ENCODE measurements at regions not wholly inside any gene's neighbourhood (a gene's known extent, or its start where the extent isn't known, plus 50 kb on each side); places are given as distances from the start of the nearest gene placed in this dataset.

DNA sequence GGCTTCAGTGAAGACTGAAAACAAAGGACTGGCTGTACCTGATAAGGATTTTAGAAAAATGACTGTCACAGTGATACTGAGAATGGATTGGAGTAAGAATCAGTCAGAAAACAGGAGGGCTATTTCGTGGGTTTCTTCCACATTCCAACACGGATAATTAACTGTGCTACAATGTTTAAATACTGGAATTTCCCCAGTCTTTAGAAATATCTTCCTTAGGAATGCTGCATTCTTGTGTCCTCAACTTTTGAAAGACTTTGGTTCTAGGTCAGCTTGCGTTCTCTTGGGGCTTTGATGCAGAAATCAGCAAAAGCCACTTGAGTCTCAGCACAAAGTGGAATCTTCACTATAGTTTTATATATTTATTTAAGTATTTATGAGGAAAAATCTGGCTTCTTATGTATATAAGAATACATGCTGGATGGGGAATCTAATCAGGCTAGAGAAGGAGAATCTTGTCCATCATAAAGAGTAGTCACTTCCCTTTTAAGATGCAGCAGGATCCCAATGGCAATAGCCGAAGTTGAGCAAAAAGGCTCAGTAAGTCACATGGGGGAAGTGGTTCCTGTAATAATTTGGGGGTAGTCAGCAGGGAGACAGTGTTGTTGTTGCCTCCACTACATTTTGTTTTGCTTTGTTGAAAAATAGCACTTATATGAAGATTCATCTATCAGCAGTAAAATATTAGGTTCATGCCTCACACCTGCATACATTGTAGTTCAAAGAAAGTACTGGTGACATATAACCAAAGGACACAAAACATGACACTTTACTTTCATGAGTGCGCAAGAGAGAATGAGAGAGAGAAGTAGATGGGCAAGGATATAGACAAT is 86.0 kb downstream of the CH25H start:
- ChIA-PET POLR2A (no interaction called here), CTCF (no interaction called here)
- TF ChIP-seq, protein P1, sequence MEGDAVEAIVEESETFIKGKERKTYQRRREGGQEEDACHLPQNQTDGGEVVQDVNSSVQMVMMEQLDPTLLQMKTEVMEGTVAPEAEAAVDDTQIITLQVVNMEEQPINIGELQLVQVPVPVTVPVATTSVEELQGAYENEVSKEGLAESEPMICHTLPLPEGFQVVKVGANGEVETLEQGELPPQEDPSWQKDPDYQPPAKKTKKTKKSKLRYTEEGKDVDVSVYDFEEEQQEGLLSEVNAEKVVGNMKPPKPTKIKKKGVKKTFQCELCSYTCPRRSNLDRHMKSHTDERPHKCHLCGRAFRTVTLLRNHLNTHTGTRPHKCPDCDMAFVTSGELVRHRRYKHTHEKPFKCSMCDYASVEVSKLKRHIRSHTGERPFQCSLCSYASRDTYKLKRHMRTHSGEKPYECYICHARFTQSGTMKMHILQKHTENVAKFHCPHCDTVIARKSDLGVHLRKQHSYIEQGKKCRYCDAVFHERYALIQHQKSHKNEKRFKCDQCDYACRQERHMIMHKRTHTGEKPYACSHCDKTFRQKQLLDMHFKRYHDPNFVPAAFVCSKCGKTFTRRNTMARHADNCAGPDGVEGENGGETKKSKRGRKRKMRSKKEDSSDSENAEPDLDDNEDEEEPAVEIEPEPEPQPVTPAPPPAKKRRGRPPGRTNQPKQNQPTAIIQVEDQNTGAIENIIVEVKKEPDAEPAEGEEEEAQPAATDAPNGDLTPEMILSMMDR (IDR thresholded peaks at IDR 0.05; ENCODE audit: insufficient read depth, low read length, missing control alignments) = no peak
- DNase-seq (ENCODE audit: low read depth, low spot score) = no peak
- H3K4me3 ChIP-seq (ENCODE audit: low read depth, low read length) = no peak overlapping the region

DNA sequence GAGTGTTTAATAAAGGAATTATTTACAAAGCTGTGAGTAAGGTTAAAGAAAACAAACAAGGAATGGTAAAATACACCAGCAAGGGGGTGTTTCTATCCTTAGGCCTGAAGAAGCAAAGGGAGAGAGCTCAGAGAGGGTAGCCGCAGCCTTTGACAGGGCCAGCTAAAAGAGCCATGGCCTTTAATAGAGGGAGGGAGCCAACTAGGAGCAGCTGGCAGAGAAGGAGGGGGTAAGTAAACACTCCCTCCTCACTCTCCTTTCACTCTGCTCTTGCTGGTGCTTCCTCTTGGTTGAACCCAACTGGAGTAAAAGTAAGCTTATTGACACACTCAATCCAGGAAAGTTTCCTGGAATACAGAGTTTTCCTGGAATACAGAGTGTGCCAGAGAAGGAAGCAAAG is 87.5 kb downstream of the CH25H start:
- CTCF ChIA-PET = interaction anchor here (1.4 kb wide), 1 partner anchor 90 kb away, joined by 4 read pairs; no protein-coding TSS in a partner anchor
- TF ChIP-seq, protein P1 (IDR thresholded peaks at IDR 0.05; ENCODE audit: insufficient read depth, low read length, missing control alignments) = no peak
- POLR2A ChIA-PET = no interaction called here
- no peak overlapping the region for H3K4me3 ChIP-seq (ENCODE audit: low read depth, low read length)
- no peak for DNase-seq (ENCODE audit: low read depth, low spot score)

DNA sequence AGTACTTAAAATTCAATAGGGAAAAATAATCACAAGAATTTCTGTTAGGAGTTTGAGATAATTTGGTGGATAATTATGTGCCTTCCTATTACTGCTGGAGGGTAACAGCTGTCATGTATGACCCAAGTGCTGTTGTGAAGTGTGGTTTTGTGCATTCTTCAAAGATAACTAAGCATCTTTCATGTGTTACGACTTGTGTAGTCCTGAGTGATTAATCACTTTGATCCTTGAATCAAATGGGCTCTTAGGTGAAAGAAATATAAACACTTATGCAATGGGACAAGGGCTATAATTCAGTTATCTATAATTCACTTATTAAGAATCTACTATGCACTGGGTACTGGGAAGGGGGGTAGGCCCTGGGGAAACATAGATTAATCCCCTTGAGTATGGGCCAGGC is 89.0 kb downstream of the CH25H start:
- CTCF ChIA-PET = interaction anchor here (1.0 kb wide), 1 partner anchor 9 kb away, joined by 3 read pairs; no protein-coding TSS in a partner anchor

DNA sequence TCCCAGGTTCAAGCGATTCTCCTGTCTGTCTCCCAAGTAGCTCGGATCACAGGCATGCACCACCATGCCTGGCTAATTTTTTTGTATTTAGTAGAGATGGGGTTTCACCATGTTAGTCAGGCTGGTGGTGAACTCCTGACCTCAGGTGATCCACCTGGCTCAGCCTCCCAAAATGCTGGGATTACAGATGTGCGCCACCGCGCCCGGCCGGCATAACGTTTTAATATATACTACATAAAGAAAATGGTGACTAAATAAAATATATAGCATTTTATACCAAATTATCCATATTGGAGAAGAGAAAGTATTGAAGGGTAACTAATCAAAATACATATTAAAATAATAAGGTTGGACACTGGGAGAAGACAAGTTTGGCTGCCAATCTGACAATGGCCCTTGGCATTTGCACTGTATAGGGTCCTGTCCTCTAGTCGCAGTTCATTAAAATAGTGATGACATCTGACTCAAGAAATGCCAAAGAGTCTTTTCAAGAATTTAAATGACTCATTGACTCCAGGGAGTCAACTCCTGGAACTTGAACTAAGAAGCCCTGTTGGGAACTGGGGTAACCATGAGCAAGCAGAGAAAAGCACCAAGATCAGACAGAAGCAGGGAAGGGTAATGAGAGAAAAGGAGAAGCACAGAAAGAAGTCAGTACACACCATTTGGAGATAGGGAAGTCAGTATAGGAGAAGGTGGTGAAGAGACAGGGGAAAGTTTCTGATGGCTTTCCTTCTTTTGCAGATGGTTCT is 91.1 kb downstream of the CH25H start:
- DNase-seq (ENCODE audit: low read depth, low spot score) = no peak
- TF ChIP-seq, protein P1 (IDR thresholded peaks at IDR 0.05; ENCODE audit: insufficient read depth, low read length, missing control alignments) = no peak
- ChIA-PET POLR2A (no interaction called here), CTCF (no interaction called here)
- H3K4me3 ChIP-seq (ENCODE audit: low read depth, low read length) = no peak overlapping the region

More for the DNA sequence above, 89.0 kb downstream of the CH25H start:
- POLR2A ChIA-PET = no interaction called here
- peak; percentile 56 for DNase-seq (ENCODE audit: low read depth, low spot score)
- no peak overlapping the region for H3K4me3 ChIP-seq (ENCODE audit: low read depth, low read length)
- TF ChIP-seq, protein P1 (IDR thresholded peaks at IDR 0.05; ENCODE audit: insufficient read depth, low read length, missing control alignments) = no peak

DNA sequence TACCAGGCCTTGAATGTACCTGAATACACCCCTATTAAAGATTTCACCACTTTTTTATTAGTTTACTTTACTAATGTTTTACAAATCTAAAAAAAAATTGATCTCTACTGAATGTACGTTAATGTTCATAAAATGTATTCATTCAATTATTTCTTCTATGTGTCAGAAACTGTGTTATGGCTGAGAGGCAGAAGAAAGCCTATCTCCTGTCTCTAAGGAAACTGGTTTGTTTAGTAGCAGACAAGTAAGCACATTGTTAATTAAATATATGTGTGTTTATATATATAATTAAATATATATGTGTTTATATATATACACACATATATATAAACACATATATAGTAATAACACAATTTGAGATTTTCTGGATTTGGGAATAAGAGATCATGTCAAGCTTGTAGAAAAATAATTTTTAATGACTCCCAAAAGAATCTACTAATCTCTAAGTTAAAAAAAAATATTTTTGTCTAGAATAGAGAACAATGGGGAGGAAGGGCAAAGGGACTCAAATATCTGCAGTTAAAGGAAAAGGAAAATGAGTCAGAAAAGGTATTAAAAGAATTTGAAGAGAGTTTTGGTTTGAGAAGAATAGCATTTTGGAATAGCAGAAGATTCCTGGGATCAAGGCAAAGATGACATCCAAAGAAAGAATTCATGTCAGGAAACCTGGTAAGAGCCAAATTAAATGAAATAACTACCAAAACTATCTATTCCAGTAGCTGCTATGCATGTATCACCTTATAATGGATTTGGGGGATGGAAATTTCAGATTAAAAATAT is 92.1 kb downstream of the CH25H start:
- no peak for DNase-seq (ENCODE audit: low read depth, low spot score)
- no peak overlapping the region for H3K4me3 ChIP-seq (ENCODE audit: low read depth, low read length)
- POLR2A ChIA-PET = no interaction called here
- CTCF ChIA-PET = no interaction called here
- TF ChIP-seq, protein P1 (IDR thresholded peaks at IDR 0.05; ENCODE audit: insufficient read depth, low read length, missing control alignments) = no peak
